Ammon's horn (tissue), 1 donor: ENCODE measurements at regions not wholly inside any gene's neighbourhood (a gene's known extent, or its start where the extent isn't known, plus 50 kb on each side); places are given as distances from the start of the nearest gene placed in this dataset.
A peak's percentile ranks its signal among the peaks of the same experiment; 100 is the strongest.

Source experiments
- DNase-seq: peaks from one replicate; pipeline ENCODE4 v3.0.0-alpha.2; 2016; ENCODE audit warnings: low spot score

DNA sequence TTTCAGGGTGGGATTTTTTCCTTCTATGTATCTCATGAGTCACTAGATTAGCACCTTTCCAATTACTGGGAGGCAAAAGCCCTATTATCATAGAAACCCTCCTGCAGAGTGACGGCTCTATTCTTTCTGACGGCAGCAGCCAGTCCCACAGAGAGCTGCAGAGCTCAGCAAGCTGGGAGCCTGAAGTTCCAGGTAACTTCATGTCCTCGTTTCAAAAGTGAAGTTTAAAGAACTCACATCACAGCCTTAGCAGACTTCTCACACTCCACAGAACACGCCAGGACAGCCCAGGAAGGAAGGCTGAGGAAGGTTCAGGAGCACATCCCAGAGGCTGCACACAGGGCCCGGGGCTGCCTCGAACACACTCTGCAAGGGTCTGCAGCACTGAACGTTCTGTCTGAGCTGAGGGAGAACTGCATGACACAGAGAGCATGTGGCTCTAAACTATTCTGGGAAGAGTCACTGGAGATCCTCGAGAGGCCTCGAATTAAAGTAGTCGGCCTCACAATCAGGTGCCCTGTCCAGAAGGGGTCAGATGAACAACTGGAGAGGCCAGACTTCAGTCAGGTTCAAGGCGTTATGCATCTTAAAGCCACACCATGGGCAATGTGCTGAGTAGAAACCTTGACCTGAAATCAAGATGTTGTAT is 104.2 kb upstream of the DRD2 start:
- no peak for DNase-seq

DNA sequence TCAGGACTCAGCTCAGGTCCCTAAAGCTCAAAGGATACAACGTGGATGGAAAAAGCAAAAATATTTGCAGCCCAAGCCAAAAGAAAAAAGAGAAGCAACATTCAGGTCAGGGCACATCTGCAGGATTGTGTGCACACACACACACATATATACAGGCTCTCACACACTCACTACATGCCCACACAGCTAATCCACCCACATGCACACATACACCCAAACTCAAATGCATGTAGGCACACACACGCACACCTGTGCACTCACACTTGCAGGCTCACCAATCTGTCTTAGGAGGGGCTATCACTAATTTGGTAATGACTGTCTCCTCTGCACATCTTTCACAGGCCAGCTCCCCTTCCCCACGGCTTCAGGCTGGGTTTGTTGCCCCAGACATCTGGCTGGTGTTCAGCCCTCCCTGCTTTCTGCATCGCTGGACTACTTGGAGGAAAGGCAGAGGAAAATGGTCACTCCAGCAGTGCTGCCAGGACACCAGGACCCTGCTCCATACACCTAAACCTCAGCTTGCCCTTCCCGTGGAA is 103.6 kb upstream of the DRD2 start:
- DNase-seq = no peak

DNA sequence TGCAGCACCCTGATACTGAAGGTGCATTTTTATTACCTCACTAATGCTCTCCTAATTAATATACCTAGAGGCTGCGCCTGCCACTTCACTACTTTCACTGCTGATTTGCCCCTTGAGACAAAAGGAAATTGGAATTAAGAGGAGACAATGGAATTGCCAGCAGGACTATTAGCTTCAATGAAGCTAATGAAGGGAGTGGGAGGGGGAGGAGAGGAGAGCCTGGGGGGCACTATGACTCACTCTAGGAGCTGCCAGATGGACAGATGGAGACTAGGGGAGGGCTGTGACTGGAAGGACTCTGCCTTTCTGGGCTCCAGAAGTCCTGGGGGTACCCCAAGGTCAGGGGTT is 102.8 kb upstream of the DRD2 start:
- no peak for DNase-seq

DNA sequence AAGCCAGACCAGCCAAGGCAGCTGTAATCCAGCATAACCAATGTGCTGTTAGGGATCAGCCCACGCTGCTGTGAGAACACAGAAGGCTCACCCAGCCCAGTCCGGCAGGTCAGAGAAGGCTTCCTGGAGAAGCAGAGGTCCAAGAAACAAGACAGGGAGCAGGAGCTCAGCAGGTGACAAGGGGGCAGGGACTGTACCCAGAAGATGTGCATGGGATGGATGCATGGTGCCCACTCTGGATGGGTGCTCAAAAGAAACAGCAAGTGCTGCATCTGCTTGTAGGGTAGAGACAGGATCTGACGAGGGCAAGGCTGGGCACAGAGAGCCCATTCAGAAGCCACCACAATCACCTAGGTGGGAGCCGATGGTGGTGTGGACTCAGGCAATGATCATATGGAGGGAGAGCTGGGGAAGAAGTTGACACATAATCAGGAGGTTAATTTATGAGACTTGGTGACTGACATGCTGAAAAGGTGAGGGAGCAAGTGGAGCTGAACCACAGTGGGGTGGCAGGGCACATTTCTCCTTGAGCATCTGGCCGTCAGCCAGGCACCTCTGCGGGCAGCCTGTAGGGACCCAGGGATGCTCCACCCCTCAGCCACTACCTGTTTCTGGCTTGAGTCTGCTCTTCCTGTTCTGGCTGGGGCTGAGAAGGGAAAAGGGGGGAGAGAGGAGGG is 102.3 kb upstream of the DRD2 start:
- DNase-seq = no peak

DNA sequence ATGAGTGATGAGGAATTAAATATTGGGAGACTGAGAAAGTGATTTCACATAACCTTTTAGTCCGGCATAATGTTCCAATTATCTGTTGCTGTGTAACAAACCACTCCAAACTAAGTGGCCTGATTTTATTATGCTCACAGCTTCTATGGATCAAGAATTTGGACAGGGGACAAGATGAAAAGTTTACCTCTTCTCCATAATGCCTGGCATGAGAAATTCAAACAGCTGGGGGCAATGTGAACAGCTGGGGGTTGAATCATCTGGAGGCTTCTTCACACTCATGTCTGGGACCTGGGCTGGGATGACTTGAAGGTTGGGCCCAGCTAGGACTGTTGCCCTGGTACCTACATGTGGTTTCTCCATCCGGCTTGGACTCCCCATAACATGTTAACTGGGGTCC is 99.4 kb upstream of the DRD2 start:
- no peak for DNase-seq

DNA sequence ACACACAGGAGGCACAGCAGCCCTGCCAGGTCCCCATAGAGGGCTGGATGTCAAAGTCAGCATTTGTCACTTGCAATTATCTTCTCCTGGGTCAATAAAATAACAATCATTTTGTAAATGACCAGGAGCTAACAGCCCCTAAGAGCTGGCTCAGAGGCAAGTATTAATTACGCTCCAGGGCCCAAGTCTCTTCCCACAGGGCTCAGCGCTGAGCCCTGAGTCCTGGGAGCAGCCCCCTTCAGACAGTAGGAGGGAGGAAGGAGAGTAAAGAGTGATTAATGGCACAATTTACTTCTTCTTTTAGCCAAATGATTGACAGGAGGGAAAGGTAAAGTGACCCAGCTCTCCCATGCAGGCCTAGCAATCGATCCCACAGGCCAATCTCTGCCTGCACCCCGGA is 99.0 kb upstream of the DRD2 start:
- DNase-seq = no peak

DNA sequence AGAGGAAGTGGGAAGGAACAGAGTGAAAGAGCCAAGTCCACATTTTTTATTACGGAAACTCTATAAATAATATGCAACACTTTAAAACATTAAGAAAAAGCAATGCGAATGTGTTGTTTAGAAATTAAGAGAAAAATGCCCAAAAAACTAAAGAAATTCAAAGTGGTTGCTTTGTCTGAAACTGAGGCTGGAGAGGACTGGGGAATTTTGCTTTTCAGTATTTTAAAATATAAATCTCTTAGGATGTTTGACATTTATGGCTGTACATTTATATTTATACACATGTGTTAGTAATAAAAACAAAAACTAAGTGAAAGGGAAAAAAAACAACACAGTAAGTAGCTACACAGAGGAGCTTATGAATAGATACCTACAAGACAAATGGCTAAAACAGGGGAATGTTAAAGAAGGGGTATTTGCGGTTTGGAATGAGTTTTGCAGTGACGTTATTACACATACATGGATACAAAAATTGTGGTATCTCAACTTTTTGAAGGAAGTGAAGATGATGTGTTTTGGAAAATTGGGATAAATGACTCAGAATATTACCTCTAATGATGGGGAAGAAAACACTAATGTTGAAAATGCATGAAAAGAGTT is 97.0 kb upstream of the DRD2 start:
- DNase-seq = no peak

DNA sequence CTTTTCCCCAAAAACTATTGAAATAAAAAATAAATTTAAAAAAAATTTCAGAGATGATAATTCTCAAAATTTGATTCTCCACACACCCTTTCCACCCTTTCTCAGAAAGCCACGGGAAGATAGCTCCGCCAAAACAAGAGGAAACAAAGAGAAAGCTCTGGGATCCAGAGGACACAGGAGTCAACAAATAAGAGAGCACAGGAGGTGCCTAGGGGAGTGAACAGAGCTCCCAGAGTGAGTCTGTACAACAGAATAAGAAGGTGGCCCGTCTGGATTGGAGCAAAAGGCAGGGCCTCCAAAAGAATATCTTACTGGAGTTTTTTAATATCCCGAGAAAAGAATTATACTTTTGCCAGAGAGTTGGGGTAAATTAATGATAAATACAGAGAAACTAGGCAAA is 96.3 kb upstream of the DRD2 start:
- DNase-seq = no peak

DNA sequence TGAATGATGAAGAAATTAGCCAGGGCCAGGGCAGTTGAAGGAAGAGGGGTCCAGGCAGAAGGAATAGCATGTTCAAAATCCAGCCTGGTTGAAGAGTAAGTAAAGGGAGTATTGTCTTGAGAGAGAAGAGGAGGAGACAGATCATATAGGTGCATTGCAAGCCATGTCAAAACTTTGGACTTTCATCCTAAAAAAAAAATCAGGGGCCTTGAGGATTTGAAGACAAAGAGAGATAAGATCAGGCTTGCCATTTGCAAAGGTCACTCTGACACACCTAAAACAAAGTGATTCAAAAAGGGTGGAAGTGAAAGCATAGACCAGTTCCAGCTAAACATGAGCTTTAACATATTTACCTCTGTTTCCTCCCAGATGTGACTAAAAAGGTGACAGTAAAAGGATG is 95.7 kb upstream of the DRD2 start:
- no peak for DNase-seq

DNA sequence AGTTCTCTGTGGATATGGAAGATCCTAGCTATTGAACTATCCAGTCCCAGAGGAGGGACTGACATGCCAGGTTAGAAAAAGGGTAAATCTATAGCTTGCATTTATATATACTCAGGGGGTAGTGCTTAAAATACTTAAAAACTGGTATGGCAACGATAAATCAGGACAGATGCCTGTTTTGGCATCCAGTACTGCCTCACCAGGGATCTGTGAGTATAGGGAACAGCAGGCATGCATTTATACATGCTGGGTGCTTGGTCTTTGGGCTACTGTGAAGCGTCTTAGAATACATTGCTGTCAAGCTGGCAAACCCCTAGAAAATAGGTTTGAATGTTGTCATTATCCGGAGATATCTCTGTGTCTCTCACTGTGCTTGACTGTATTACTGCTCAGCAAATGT is 94.2 kb upstream of the DRD2 start:
- no peak for DNase-seq

DNA sequence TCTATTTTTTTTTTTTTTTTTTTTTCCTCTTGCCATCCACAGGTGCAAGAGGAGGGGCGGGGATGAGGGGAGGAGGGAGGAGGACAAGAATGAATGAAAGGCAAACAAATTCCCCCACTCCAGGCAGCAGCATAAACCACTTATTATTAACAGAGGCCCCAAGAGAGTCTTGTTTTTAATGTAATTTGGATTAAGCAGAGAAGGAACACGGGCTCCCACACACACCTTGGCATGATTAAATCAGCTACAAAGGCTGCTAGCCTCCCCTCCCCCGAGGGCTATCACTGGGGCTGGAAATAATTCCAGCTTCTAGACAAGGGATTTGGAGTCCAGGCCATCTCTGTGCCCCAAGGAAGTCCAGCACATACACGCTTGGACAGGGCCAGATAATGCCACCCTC is 93.4 kb upstream of the DRD2 start:
- no peak for DNase-seq

DNA sequence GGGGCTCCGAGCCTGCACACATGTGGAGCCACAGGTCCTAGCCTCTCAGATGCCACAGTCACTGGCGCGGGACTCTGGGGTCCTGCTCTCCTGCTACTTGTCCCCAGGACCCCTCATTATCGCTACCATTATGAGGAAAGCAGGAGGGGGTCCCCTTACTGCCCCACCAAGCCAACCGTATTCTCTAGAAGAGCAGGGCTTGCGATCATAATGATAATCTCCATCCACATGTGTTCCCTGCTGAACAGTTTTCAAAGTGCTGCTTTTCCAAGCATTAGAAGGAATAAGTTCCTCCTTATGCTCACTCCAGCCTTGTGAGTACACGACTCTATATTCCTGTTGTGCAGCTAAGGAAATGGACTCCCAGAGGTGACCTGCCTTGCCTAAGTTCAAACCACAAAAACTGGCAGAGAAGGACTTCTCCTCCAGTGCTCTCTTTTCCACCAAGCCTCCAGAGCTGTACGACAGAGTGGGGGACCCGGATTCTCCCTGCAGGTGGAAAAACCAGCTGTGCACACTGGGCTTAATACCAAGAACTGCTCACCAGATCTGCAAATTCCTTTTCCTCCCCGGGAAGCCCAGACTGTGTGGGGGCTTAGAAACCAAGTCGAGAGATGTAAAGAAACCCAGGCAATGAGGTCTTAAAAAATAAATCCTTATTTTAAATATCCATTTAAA is 92.8 kb upstream of the DRD2 start:
- no peak for DNase-seq

DNA sequence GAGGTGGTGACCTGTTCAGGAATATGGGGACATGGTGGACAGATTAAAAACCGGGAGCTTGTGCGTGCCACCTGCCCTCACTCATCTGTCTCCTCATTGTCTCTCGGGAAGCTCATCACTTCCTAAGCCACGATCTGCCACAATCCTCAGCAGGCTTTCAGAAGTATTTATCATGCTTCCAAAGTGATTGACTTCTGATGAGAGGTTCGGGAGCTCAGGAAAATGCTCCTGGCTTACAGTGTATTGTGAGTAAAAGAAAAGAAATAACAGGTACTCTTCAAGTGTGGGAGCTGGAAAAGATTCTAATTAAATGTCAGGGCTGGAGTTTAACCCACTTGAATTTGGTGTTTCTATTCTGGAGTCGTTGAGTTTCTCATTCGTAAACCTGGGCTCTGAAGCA is 91.9 kb upstream of the DRD2 start:
- no peak for DNase-seq

DNA sequence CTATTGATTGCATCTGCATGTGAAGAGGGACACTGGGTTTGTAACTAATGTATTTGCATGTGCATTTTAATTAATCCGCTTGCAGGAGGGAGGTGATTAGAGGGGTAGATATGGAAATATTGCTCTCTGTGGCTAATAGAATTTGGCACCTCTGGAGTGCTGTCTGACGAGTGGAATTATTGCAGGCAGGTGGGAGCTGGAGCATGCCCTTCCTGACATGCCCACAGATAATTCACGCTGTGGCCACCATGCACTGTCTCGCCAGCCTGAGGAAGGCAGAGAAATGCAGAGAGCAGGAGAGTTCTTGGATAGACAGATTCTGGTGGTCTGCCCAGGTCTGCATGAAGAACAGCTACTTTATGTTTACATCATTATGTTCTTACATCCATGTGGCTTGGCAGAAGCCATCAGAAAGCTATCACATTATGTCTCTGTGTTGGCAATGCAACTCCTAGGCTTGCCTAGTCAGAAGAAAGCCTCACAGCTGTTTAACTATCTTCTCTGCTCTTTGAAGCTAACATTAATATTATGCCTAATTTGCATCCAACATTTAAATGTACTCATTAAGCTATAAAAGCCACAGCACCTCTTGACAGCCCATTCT is 89.4 kb upstream of the DRD2 start:
- DNase-seq = no peak

DNA sequence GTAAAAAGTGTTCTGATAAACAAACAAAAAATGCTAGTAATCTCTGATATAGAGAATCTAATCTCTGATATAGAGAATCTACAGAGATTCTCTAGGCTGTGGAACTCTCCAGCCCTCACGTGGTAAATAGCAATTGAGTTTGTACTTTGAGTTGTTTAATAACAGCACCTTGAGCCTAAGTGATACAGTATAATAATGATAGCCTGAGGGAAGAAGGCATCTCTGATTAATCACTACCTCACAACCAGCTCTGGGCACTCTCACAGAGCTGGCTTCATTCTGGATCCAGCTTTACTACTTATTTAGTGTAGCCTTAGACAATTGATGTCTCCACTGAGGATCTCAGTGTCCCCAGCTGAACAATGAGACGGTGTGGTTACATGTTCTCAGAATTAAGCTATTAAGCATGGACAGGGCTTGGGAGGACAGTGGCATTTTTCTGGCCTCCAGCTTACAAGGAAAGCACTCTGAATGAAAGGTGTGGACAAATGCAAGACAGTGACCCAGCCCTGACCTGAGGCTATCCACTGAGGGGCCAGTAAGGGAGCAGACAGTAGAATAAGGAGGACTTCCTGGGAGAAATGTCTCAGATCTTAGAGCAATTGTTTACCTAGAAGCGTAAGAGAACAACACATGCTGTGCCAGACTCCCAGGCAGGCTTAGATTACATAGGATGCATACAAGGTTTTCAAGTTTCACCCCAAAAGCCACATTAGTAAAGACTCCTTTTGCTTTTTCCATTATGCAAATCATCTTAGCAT is 88.7 kb upstream of the DRD2 start:
- no peak for DNase-seq

DNA sequence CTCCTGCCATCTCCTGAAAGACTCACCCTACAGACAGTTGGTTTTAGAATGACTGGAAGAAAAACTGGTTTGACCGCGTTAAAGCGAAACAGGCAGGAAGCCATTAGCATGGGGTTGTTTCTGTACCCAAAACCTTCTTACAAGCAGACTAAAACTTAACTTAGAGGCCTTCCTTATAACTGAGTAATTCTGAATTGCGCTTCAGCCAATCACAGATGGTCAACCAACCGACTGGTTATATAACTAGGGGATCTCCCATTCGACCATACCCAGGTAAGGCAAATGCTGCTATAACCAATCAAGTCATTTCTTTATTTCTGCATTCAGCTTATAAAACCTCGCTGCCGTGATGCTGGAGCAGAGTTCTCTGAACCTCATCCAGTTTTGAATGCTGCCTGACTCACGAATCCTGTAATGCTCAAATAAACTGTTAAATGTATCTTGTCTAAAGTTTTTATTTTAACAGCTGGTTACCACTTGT is 87.8 kb upstream of the DRD2 start:
- no peak for DNase-seq

DNA sequence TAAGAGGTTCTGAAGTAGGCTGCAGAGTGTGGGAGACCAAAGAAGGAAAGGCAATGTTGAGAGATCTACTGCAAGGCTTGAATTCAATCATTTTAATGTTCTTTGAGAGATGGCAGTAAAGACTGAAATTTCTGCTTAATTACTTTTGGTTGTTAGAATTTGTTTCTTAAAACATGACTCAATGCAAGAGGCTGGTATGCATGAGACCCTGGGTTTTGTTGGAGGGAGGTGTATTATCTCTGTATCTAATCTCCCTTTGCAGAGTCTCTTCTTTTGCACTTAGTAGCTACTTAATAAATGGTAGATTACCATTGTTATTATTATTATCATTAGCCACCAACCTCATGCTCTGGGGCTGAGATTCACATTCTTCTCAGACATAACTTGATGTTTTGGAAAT is 87.4 kb upstream of the DRD2 start:
- no peak for DNase-seq

DNA sequence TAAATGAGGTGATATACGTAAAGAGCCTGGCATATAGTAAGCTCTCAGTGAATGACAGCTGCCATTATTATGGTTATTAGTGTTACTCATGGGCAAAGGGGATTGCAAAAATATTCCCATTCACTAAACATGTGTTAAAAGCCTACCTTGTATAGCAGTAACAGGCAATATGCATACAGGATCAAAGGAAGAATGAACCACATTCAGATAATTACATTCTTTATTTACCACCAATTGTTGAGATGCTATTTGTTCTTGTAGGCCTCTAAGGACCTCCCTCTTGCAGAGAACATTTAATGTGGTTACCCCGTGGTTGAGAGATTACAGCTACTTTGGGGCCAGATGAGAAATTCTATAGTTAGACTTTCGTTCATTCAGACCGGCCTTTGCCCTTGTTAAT is 82.7 kb upstream of the DRD2 start:
- no peak for DNase-seq

DNA sequence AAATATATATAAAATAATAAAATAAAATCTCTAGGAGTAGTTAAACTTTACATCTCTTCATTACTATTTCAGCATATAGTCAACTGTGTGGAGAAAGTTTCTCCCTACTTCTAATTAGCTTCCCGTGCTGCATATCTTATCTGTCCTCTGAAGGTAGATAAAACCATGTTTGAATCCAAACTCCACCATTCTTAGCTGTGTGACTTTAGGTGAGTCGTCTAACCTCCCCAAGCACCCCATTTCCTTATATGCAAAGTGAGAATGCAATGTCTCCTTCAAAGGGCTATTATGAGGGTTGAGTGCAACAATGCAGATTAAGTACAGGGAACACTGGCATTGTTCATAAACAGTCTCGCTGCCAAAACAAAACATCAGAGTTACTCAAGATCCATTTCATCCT is 80.8 kb upstream of the DRD2 start:
- DNase-seq = no peak

DNA sequence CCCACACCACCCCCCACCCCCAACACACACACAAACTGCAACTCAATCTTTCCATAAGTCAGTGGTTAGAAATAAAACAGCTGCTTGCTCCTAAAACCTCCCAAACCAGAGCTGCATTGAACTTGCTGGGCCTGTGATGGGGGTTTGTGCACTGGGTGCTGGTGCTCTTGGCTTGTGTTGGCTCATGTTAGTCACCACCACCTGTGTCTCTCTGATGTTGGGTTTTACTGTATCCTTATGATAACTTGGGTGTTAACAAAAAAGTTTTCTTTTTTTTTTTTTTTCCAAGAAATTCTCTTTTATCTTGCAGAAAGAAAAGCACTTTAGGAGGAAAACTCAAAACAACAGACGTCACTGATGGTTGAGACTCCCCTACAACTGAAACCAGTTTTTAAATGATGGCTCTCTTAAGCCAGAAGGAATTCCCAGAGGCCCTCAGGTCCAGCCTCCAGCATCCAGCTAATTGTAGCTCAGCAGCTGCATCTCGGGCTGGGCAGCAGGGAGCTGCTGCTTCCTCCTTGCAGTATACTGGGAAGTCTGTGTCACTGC is 79.9 kb upstream of the DRD2 start:
- no peak for DNase-seq

DNA sequence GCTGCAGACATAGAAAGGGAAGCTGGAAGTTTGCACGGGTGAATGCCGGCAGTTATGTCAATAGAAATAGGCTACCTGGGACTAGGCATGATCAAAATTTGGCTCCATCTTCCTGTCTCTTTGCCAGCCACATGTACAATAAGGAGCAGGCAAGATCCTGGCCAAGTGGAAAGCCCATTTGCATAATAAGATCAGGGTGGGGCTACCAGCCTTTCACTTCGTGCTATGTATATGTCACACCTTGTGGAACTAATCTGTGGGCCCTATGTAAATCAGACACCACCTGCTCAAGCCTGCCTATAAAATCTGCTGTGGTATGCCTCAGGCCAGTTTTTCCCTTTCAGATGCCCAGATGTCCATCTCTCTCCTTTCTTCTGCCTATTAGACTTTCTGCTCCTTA is 79.3 kb upstream of the DRD2 start:
- no peak for DNase-seq

DNA sequence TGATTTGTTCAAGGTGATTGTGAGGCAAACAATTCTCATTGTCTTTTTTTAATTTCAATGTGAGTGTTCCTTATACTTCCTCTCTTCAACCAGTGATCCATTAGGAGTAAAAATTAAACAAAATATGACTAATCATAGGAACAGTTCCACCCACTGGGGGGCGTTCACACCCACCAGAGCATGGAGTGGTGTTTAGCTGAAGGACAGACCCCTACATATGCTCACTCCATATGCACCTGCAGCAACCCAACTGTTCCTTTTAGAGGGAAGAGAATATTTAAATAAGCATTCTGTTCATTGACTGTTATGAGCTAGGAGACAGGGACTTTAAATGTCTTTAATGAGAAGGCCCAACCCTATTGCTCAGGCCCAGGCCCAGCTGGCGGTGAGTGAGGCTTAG is 78.7 kb upstream of the DRD2 start:
- peak; percentile 54 for DNase-seq
